ENCODE measurements at regions not wholly inside any gene's neighbourhood (a gene's known extent, or its start where the extent isn't known, plus 50 kb on each side); places are given as distances from the start of the nearest gene placed in this dataset.

GRCh38 chr1:177435364-177435763 lies 264.6 kb downstream of the BRINP2 start:
- no peak for TF ChIP-seq CTCF (conservative IDR thresholded peaks at IDR 0.05; ENCODE audit: low read length)
- H3K4me3 ChIP-seq (ENCODE audit: low read length): no peak overlapping the region
- no peak for DNase-seq (ENCODE audit: low read depth)

GRCh38 chr1:177432897-177433296 lies 262.1 kb downstream of the BRINP2 start:
- no peak overlapping the region for H3K4me3 ChIP-seq (ENCODE audit: low read length)
- TF ChIP-seq CTCF (conservative IDR thresholded peaks at IDR 0.05; ENCODE audit: low read length): peak; percentile 32
- DNase-seq (ENCODE audit: low read depth): no peak

- no peak for TF ChIP-seq CTCF (conservative IDR thresholded peaks at IDR 0.05; ENCODE audit: low read length)
- no peak for DNase-seq (ENCODE audit: low read depth)
- no peak overlapping the region for H3K4me3 ChIP-seq (ENCODE audit: low read length)
Observed at GRCh38 chr1:177431123-177431522, 260.4 kb downstream of the BRINP2 start.

GRCh38 chr1:177429234-177429633 lies 258.5 kb downstream of the BRINP2 start:
- H3K4me3 ChIP-seq (ENCODE audit: low read length): no peak overlapping the region
- no peak for DNase-seq (ENCODE audit: low read depth)

GRCh38 chr1:177427811-177428210 lies 257.1 kb downstream of the BRINP2 start:
- no peak for DNase-seq (ENCODE audit: low read depth)
- TF ChIP-seq CTCF (conservative IDR thresholded peaks at IDR 0.05; ENCODE audit: low read length): no peak
- H3K4me3 ChIP-seq (ENCODE audit: low read length): no peak overlapping the region

More at GRCh38 chr1:177429234-177429633, 258.5 kb downstream of the BRINP2 start:
- no peak for TF ChIP-seq CTCF (conservative IDR thresholded peaks at IDR 0.05; ENCODE audit: low read length)

- H3K4me3 ChIP-seq (ENCODE audit: low read length): no peak overlapping the region
- TF ChIP-seq CTCF (conservative IDR thresholded peaks at IDR 0.05; ENCODE audit: low read length): no peak
- no peak for DNase-seq (ENCODE audit: low read depth)
Observed at GRCh38 chr1:177426497-177426896, 255.7 kb downstream of the BRINP2 start.

GRCh38 chr1:177425199-177425598 lies 254.4 kb downstream of the BRINP2 start:
- TF ChIP-seq CTCF (conservative IDR thresholded peaks at IDR 0.05; ENCODE audit: low read length): no peak
- DNase-seq (ENCODE audit: low read depth): no peak
- no peak overlapping the region for H3K4me3 ChIP-seq (ENCODE audit: low read length)

Measured in AG10803 (cell line).